H9 (cell line): ENCODE measurements at regions not wholly inside any gene's neighbourhood (a gene's known extent, or its start where the extent isn't known, plus 50 kb on each side); places are given as distances from the start of the nearest gene placed in this dataset.

ENCODE experiments used
- DNase-seq: peaks from one replicate; pipeline ENCODE4 v3.0.0-alpha.2; 2017
- H2AFZ ChIP-seq: one replicate; pipeline ENCODE4 v1.6.1; 2013; ENCODE audit warnings: mild to moderate bottlenecking, low read length, control low read depth, moderate library complexity
- H2AK5ac ChIP-seq: 2 replicates; pipeline ENCODE4 v1.6.1; 2013; ENCODE audit warnings: low read length, control low read depth, mixed read lengths; ENCODE audit not compliant: insufficient read length
- H2BK120ac ChIP-seq: one replicate; pipeline ENCODE4 v1.6.1; 2013; ENCODE audit warnings: low read depth, mild to moderate bottlenecking, low read length, control low read depth, inconsistent platforms; ENCODE audit not compliant: poor library complexity, severe bottlenecking
- H2BK12ac ChIP-seq: 2 replicates; pipeline ENCODE4 v1.6.1; 2013; ENCODE audit warnings: low read length, control low read depth, mixed read lengths, low read depth; ENCODE audit not compliant: insufficient read length
- H2BK15ac ChIP-seq: 2 replicates; pipeline ENCODE4 v1.6.1; 2013; ENCODE audit warnings: low read depth, low read length, control low read depth
- H2BK20ac ChIP-seq: one replicate; pipeline ENCODE4 v1.6.1; 2013; ENCODE audit warnings: low read depth, mild to moderate bottlenecking, low read length, control low read depth, inconsistent platforms; ENCODE audit not compliant: poor library complexity, severe bottlenecking
- H2BK5ac ChIP-seq: 2 replicates; pipeline ENCODE4 v1.6.1; 2013; ENCODE audit warnings: low read length, control low read depth, mixed read lengths; ENCODE audit not compliant: insufficient read length
- H3K14ac ChIP-seq: 2 replicates; pipeline ENCODE4 v1.6.1; 2013; ENCODE audit warnings: low read length, control low read depth; ENCODE audit not compliant: insufficient read depth
- H3K18ac ChIP-seq: 2 replicates; pipeline ENCODE4 v1.6.1; 2013; ENCODE audit warnings: low read depth, mild to moderate bottlenecking, mixed read lengths, low read length, control low read depth; ENCODE audit not compliant: insufficient read length
- H3K23ac ChIP-seq: 2 replicates; pipeline ENCODE4 v1.6.1; 2013; ENCODE audit warnings: low read length, control low read depth, mixed read lengths, low read depth; ENCODE audit not compliant: insufficient read length
- H3K23me2 ChIP-seq: 2 replicates; pipeline ENCODE4 v1.6.1; 2013; ENCODE audit warnings: low read depth, mild to moderate bottlenecking, mixed read lengths, low read length, control low read depth; ENCODE audit not compliant: insufficient read length, poor library complexity, severe bottlenecking
- H3K27ac ChIP-seq: 2 replicates; pipeline ENCODE4 v1.5.1; 2013; ENCODE audit warnings: low read length, control low read depth, mixed read lengths, low read depth; ENCODE audit not compliant: insufficient read length
- H3K27me3 ChIP-seq: 2 replicates; pipeline ENCODE4 v1.6.1; 2013; ENCODE audit warnings: low read length, control low read depth, inconsistent platforms; ENCODE audit not compliant: insufficient read depth
- H3K4ac ChIP-seq: 2 replicates; pipeline ENCODE4 v1.6.1; 2013; ENCODE audit warnings: low read depth, mild to moderate bottlenecking, control low read depth, inconsistent platforms, low read length, moderate library complexity
- H3K4me1 ChIP-seq: 2 replicates; pipeline ENCODE4 v1.6.1; 2013; ENCODE audit warnings: low read length, control low read depth, inconsistent platforms; ENCODE audit not compliant: insufficient read depth
- H3K4me2 ChIP-seq: 2 replicates; pipeline ENCODE4 v1.6.1; 2013; ENCODE audit warnings: low read length, control low read depth, mixed read lengths; ENCODE audit not compliant: insufficient read length, insufficient read depth
- H3K56ac ChIP-seq: 2 replicates; pipeline ENCODE4 v1.6.1; 2013; ENCODE audit warnings: low read depth, mild to moderate bottlenecking, mixed read lengths, low read length, control low read depth; ENCODE audit not compliant: insufficient read length
- H3K79me1 ChIP-seq: 2 replicates; pipeline ENCODE4 v1.6.1; 2013; ENCODE audit warnings: low read depth, mild to moderate bottlenecking, moderate library complexity, low read length, control low read depth, inconsistent platforms; ENCODE audit not compliant: insufficient read depth, poor library complexity, severe bottlenecking
- H3K79me2 ChIP-seq: 2 replicates; pipeline ENCODE4 v1.6.1; 2013; ENCODE audit warnings: low read length, control low read depth, inconsistent platforms; ENCODE audit not compliant: insufficient read depth
- H3K9ac ChIP-seq: 2 replicates; pipeline ENCODE4 v1.6.1; 2013; ENCODE audit warnings: low read length, control low read depth, mixed read lengths; ENCODE audit not compliant: insufficient read length; ENCODE audit errors: extremely low read depth
- H3K9me3 ChIP-seq: one replicate; pipeline ENCODE4 v1.6.1; 2013; ENCODE audit warnings: low read depth, low read length, inconsistent platforms; ENCODE audit not compliant: control insufficient read depth
- H3T11ph ChIP-seq: one replicate; pipeline ENCODE4 v1.6.1; 2013; ENCODE audit warnings: mild to moderate bottlenecking, low read length, control low read depth, inconsistent platforms
- H4K20me1 ChIP-seq: one replicate; pipeline ENCODE4 v1.6.1; 2013; ENCODE audit not compliant: control insufficient read depth, insufficient read length, insufficient read depth
- H4K5ac ChIP-seq: 2 replicates; pipeline ENCODE4 v1.6.1; 2013; ENCODE audit warnings: low read depth, mild to moderate bottlenecking, mixed read lengths, low read length, control low read depth; ENCODE audit not compliant: insufficient read length
- H4K8ac ChIP-seq: replicated peaks from 2 replicates; pipeline ENCODE4 v1.6.1; 2013; ENCODE audit warnings: low read length, control low read depth, mixed read lengths, low read depth; ENCODE audit not compliant: insufficient read length
- H4K91ac ChIP-seq: 2 replicates; pipeline ENCODE4 v1.6.1; 2013; ENCODE audit warnings: low read depth, mild to moderate bottlenecking, moderate library complexity, mixed read lengths, low read length, control low read depth; ENCODE audit not compliant: insufficient read length
- H3K27ac Mint-ChIP-seq, 3 experiments: 2 replicates in 2 of 3; 3 replicates in 1 of 3; pipeline ENCODE4 v1.8.0; 2020 to 2021; ENCODE audit warnings: mixed read lengths in 3 of 3, mild to moderate bottlenecking in 1 of 3, moderate library complexity in 1 of 3
- H3K27me3 Mint-ChIP-seq: 2 replicates; pipeline ENCODE4 v1.8.0; 2021; ENCODE audit warnings: low read depth, mild to moderate bottlenecking, moderate library complexity, mixed read lengths
- H3K36me3 Mint-ChIP-seq, 3 experiments: 2 replicates in 2 of 3; 3 replicates in 1 of 3; pipeline ENCODE4 v1.8.0; 2020 to 2021; ENCODE audit warnings: low read depth in 3 of 3, mixed read lengths in 3 of 3; ENCODE audit not compliant: insufficient read depth in 1 of 3
- H3K4me1 Mint-ChIP-seq, 2 experiments: 2 replicates each; pipeline ENCODE4 v1.8.0; 2020; ENCODE audit warnings: mixed read lengths in 2 of 2
- H3K4me3 Mint-ChIP-seq, 2 experiments: 2 replicates in 1 of 2; 3 replicates in 1 of 2; pipeline ENCODE4 v1.8.0; 2020 to 2021; ENCODE audit warnings: mild to moderate bottlenecking in 2 of 2, mixed read lengths in 2 of 2, moderate library complexity in 1 of 2
- H3K9me3 Mint-ChIP-seq, 2 experiments: 2 replicates in 1 of 2; 3 replicates in 1 of 2; pipeline ENCODE4 v1.8.0; 2020; ENCODE audit warnings: mild to moderate bottlenecking in 2 of 2, mixed read lengths in 2 of 2, moderate library complexity in 1 of 2
- TF ChIP-seq, protein P1 (sequence below): fragments of 200-600 bp; sonication (generic); conservative IDR thresholded peaks from 3 replicates; pipeline ENCODE4 v1.8.0; 2021; ENCODE audit warnings: antibody characterized with exemption, mild to moderate bottlenecking

DNA sequence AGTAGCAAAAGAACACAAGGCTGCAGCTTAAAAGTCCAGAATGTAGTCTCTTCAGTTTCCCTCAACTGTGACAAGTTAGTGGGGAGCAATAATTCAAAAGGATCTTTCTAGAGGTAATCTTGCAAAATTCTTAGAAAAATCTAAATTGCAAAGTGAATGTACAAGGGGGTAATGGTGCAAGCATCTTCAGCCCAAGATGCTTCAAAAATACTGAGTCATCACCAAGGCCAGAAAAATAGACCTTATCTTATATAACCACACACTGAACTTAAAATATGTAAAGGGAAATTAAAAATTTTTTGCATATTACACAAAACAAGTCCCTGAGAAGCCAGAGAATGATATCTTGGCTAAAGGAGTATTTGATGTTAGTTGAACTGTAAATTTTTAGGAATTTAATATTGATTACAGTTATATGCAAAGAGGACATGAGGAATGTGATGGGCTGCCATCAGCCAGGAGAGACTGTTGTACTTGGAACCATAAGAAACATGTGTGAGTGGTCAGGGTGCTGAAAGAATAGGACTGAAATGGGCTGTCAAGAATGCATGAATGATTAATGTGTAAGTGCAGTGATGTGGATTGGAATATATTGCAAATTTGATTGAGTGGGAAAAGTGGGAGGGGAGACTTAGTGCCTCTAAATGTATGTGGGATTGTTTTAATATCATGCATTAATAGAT lies 85.7 kb upstream of the LIN7C start:
- H2BK120ac ChIP-seq: no peak overlapping the region
- Mint-ChIP-seq H3K27ac (no peak overlapping the region), H3K4me1 (peaks cover 7 to 11% of the 10 kb centered on the region in 2 experiments), H3K4me3 (no peak overlapping the region), H3K9me3 (peaks cover 0 to 3% of the 10 kb centered on the region in 2 experiments; a peak in 2 of 5 replicates), H3K27me3 (peaks cover 5% of the 10 kb centered on the region), H3K36me3 (peaks cover 0 to 10% (median 0%) of the 10 kb centered on the region in 3 experiments; a peak in 3 of 7 replicates)
- H4K20me1 ChIP-seq: no peaks in the 10 kb centered on the region
- H3T11ph ChIP-seq: no peak overlapping the region
- no peak overlapping the region for H2AFZ ChIP-seq
- H3K23ac ChIP-seq: no peak overlapping the region
- no peak overlapping the region for H3K4me2 ChIP-seq
- no peak overlapping the region for H3K56ac ChIP-seq
- H3K9ac ChIP-seq: no peak overlapping the region
- no peaks in the 10 kb centered on the region for H3K27me3 ChIP-seq
- H2BK20ac ChIP-seq: no peak overlapping the region
- peaks cover 4% of the 10 kb centered on the region; the same call in 1 of the 2 replicates for H3K4me1 ChIP-seq
- no peak overlapping the region for H3K27ac ChIP-seq
- no peak overlapping the region for H2AK5ac ChIP-seq
- TF ChIP-seq, protein P1, sequence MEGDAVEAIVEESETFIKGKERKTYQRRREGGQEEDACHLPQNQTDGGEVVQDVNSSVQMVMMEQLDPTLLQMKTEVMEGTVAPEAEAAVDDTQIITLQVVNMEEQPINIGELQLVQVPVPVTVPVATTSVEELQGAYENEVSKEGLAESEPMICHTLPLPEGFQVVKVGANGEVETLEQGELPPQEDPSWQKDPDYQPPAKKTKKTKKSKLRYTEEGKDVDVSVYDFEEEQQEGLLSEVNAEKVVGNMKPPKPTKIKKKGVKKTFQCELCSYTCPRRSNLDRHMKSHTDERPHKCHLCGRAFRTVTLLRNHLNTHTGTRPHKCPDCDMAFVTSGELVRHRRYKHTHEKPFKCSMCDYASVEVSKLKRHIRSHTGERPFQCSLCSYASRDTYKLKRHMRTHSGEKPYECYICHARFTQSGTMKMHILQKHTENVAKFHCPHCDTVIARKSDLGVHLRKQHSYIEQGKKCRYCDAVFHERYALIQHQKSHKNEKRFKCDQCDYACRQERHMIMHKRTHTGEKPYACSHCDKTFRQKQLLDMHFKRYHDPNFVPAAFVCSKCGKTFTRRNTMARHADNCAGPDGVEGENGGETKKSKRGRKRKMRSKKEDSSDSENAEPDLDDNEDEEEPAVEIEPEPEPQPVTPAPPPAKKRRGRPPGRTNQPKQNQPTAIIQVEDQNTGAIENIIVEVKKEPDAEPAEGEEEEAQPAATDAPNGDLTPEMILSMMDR: no peak
- H2BK5ac ChIP-seq: no peak overlapping the region
- no peak overlapping the region for H3K18ac ChIP-seq
- no peak overlapping the region for H2BK12ac ChIP-seq
- H3K23me2 ChIP-seq: no peaks in the 10 kb centered on the region
- no peaks in the 10 kb centered on the region for H3K79me2 ChIP-seq
- H4K91ac ChIP-seq: no peak overlapping the region
- no peaks in the 10 kb centered on the region for H3K79me1 ChIP-seq
- no peak overlapping the region for H3K14ac ChIP-seq
- H2BK15ac ChIP-seq: no peak overlapping the region
- DNase-seq: no peak
- H4K5ac ChIP-seq: no peak overlapping the region
- no peak overlapping the region for H3K4ac ChIP-seq
- no peaks in the 10 kb centered on the region for H3K9me3 ChIP-seq
- no peak overlapping the region for H4K8ac ChIP-seq
